Peyer's patch (tissue), 4 donors: ENCODE measurements at regions not wholly inside any gene's neighbourhood (a gene's known extent, or its start where the extent isn't known, plus 50 kb on each side); places are given as distances from the start of the nearest gene placed in this dataset.

Source experiments
- DNase-seq, 3 donors: peaks; one replicate each; pipeline ENCODE4 v3.0.0-alpha.2; 2017 to 2019
- H3K27ac ChIP-seq, 4 donors: fragments of 200-600 bp; sonication (generic); one replicate each; pipeline ENCODE4 v1.5.1; 2016 to 2019
- H3K27me3 ChIP-seq, 2 donors: fragments of 200-600 bp; sonication (generic); one replicate each; pipeline ENCODE4 v1.5.1; 2019
- H3K36me3 ChIP-seq, 3 donors: fragments of 200-600 bp; sonication (generic); one replicate each; pipeline ENCODE4 v1.5.1; 2016 to 2019
- H3K4me1 ChIP-seq, 4 donors: fragments of 200-600 bp; sonication (generic); one replicate each; pipeline ENCODE4 v1.5.1; 2016 to 2019
- H3K4me3 ChIP-seq, 4 donors: fragments of 200-600 bp; sonication (generic); 1 replicate in 3 of 4; 2 replicates in 1 of 4; pipeline ENCODE4 v1.5.1; 2016 to 2019; ENCODE audit warnings: mild to moderate bottlenecking in 1 of 4
- H3K9me3 ChIP-seq, 4 donors: fragments of 200-600 bp; sonication (generic); one replicate each; pipeline ENCODE4 v1.5.1; 2016 to 2019; ENCODE audit warnings: mild to moderate bottlenecking in 1 of 4
- CTCF ChIP-seq, 6 experiments: fragments of 450-650 bp in 4 of 6; fragments of 200-600 bp in 2 of 6; sonication (generic) in 1 of 6; IDR thresholded peaks; one replicate each; pipeline ENCODE4 v1.5.1; 2017 to 2019; ENCODE audit warnings: antibody characterized with exemption in 6 of 6, mild to moderate bottlenecking in 3 of 6, moderate library complexity in 1 of 6
- POLR2A ChIP-seq, 2 donors: fragments of 450-650 bp; IDR thresholded peaks; one replicate each; pipeline ENCODE4 v1.5.1; 2017; ENCODE audit warnings: antibody characterized with exemption in 2 of 2, mild to moderate bottlenecking in 2 of 2, moderate library complexity in 2 of 2

- H3K4me1 ChIP-seq, result no peaks in the 10 kb centered on the region
- H3K4me3 ChIP-seq, result no peak overlapping the region
- TF ChIP-seq POLR2A (IDR thresholded peaks at IDR 0.05) (no peak), CTCF (IDR thresholded peaks at IDR 0.05) (no peak)
- DNase-seq, result no peak
- no peaks in the 10 kb centered on the region for H3K27me3 ChIP-seq
- no peaks in the 10 kb centered on the region for H3K9me3 ChIP-seq
- H3K27ac ChIP-seq, result no peak overlapping the region
- H3K36me3 ChIP-seq, result no peaks in the 10 kb centered on the region
These were observed 571.8 kb downstream of the QKI start for GRCh38 chr6:163986313-163986712.

- H3K4me3 ChIP-seq, result no peak overlapping the region
- H3K4me1 ChIP-seq, result no peaks in the 10 kb centered on the region
- no peaks in the 10 kb centered on the region for H3K27me3 ChIP-seq
- no peak for TF ChIP-seq POLR2A (IDR thresholded peaks at IDR 0.05)
- no peak for TF ChIP-seq CTCF (IDR thresholded peaks at IDR 0.05)
- H3K9me3 ChIP-seq, result no peaks in the 10 kb centered on the region
- H3K27ac ChIP-seq, result no peak overlapping the region
- no peak for DNase-seq
- no peaks in the 10 kb centered on the region for H3K36me3 ChIP-seq
These were observed 571.2 kb downstream of the QKI start for GRCh38 chr6:163985710-163986109.

GRCh38 chr6:163985040-163985439 is 570.5 kb downstream of the QKI start:
- H3K27me3 ChIP-seq, result no peaks in the 10 kb centered on the region
- no peak for DNase-seq
- no peaks in the 10 kb centered on the region for H3K36me3 ChIP-seq
- TF ChIP-seq POLR2A (IDR thresholded peaks at IDR 0.05) (no peak), CTCF (IDR thresholded peaks at IDR 0.05) (no peak)
- H3K4me3 ChIP-seq, result no peak overlapping the region
- H3K9me3 ChIP-seq, result no peaks in the 10 kb centered on the region
- H3K27ac ChIP-seq, result no peak overlapping the region
- H3K4me1 ChIP-seq, result no peaks in the 10 kb centered on the region

GRCh38 chr6:163984124-163984936 is 569.8 kb downstream of the QKI start:
- TF ChIP-seq CTCF (IDR thresholded peaks at IDR 0.05), result no peak
- no peak for TF ChIP-seq POLR2A (IDR thresholded peaks at IDR 0.05)
- Histone ChIP-seq H3K27me3 (no peaks in the 10 kb centered on the region), H3K27ac (no peak overlapping the region), H3K9me3 (no peaks in the 10 kb centered on the region), H3K4me3 (no peak overlapping the region), H3K4me1 (no peaks in the 10 kb centered on the region), H3K36me3 (no peaks in the 10 kb centered on the region)
- DNase-seq, result no peak

- no peak overlapping the region for H3K4me3 ChIP-seq
- no peak overlapping the region for H3K27ac ChIP-seq
- no peaks in the 10 kb centered on the region for H3K4me1 ChIP-seq
- no peaks in the 10 kb centered on the region for H3K36me3 ChIP-seq
- H3K27me3 ChIP-seq, result no peaks in the 10 kb centered on the region
- TF ChIP-seq POLR2A (IDR thresholded peaks at IDR 0.05) (no peak), CTCF (IDR thresholded peaks at IDR 0.05) (no peak)
- H3K9me3 ChIP-seq, result no peaks in the 10 kb centered on the region
- DNase-seq, result no peak
These were observed 569.2 kb downstream of the QKI start for GRCh38 chr6:163983679-163984078.
